Pancreas (tissue), 10 donors: ENCODE measurements at regions not wholly inside any gene's neighbourhood (a gene's known extent, or its start where the extent isn't known, plus 50 kb on each side); places are given as distances from the start of the nearest gene placed in this dataset.

ENCODE experiments used
- ATAC-seq, 4 donors: fragments of 200-7000 bp; cut with Tn5 transposase; one replicate each; pipeline versions ENCODE4 v1.8.0 to v1.9.1; 2020; ENCODE audit warnings: mild to moderate bottlenecking in 4 of 4, moderate library complexity in 4 of 4
- DNase-seq, 6 donors: peaks; one replicate each; pipeline ENCODE4 v3.0.0-alpha.2; 2020
- FAIRE-seq: peaks from 2 replicates; lab custom pipeline; 2012; peaks lifted over from hg19 to GRCh38; lab: Jason Lieb, UNC
- H3K27ac ChIP-seq, 4 donors: fragments of 200-600 bp; sonication (generic); 1 replicate in 3 of 4; 2 replicates in 1 of 4; pipeline versions ENCODE4 v1.5.0 to v1.8.0; 2020
- H3K27me3 ChIP-seq, 4 donors: fragments of 200-600 bp; one replicate each; pipeline ENCODE4 v1.8.0; 2021
- H3K36me3 ChIP-seq, 3 donors: fragments of 200-600 bp; sonication (generic) in 1 of 3; one replicate each; pipeline versions ENCODE4 v1.5.0 to v1.8.0; 2020 to 2021
- H3K4me1 ChIP-seq, 3 donors: fragments of 200-600 bp; one replicate each; pipeline ENCODE4 v1.8.0; 2021
- H3K4me3 ChIP-seq, 4 donors: fragments of 200-600 bp; sonication (generic) in 2 of 4; one replicate each; pipeline versions ENCODE4 v1.5.0 to v1.8.0; 2020 to 2021
- H3K9me3 ChIP-seq, 4 donors: fragments of 200-600 bp; one replicate each; pipeline ENCODE4 v1.8.0; 2021
- WGBS, 2 donors: extraction: QIAGEN DNeasy Blood & Tissue Kit; methylation state at CpG; one replicate each; pipeline ENCODE4 v1.1.7; 2013; 5-methylcytosine and 5-hydroxymethylcytosine counted together
- intact Hi-C, 3 donors: fragments of 100-400 bp; cut with DNase I; formaldehyde crosslinking; loops; one replicate each; pipeline versions ENCODE4 v1.11.1 to v1.14.2; 2022
- TF ChIP-seq, protein P1 (sequence below), 4 donors: fragments of 200-600 bp; sonication (generic) in 3 of 4; IDR thresholded peaks; one replicate each; pipeline versions ENCODE4 v1.5.0 to v1.8.0; 2021; ENCODE audit warnings: antibody characterized with exemption in 4 of 4
- donor health status: healthy with polysubstance abuse.
- donor health status: DM: no; HTN: no; CAD: no; lungs with moderate emphysema.
- donor health status: DM: no; HTN: no; CAD: no.
- donor health status: control.
- donor health status: control.
- donor health status: Bipolar disorder and iron deficiency.
- donor health status: DM: yes; HTN: yes; CAD: no.
- donor health status: DM: no; HTN: no; CAD: no.
- donor health status: DM: no; HTN: no; CAD: no.
- donor health status: DM: yes; HTN: yes; CAD: no.

DNA sequence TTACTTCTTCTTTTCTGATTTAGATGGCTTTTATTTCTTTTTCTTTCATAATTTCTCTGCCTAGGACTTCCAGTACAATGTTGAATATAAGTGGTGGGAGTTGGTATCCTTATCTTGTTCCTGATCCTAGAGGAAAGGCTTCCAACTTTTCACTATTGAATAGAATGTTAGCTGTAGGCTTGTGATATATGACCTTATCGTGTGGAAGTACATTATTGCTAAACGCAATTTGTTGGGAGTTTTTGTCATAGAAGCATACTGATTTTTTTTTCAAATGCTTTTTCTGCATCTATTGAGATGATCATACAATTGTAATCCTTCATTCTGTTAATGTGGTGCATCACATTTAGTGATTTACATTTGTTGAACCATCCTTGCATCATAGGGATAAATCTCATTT lies 79.5 kb downstream of the FASLG start:
- no peak for ATAC-seq
- Histone ChIP-seq H3K9me3 (no peaks in the 10 kb centered on the region), H3K4me1 (peaks cover 0 to 4% (median 0%) of the 10 kb centered on the region in 3 donors), H3K27me3 (no peaks in the 10 kb centered on the region), H3K36me3 (no peaks in the 10 kb centered on the region), H3K4me3 (no peak overlapping the region), H3K27ac (no peak overlapping the region)
- 78 to 90% methylated on average over 2 of the region's 2 CpGs for WGBS, 2 donors
- TF ChIP-seq, protein P1, sequence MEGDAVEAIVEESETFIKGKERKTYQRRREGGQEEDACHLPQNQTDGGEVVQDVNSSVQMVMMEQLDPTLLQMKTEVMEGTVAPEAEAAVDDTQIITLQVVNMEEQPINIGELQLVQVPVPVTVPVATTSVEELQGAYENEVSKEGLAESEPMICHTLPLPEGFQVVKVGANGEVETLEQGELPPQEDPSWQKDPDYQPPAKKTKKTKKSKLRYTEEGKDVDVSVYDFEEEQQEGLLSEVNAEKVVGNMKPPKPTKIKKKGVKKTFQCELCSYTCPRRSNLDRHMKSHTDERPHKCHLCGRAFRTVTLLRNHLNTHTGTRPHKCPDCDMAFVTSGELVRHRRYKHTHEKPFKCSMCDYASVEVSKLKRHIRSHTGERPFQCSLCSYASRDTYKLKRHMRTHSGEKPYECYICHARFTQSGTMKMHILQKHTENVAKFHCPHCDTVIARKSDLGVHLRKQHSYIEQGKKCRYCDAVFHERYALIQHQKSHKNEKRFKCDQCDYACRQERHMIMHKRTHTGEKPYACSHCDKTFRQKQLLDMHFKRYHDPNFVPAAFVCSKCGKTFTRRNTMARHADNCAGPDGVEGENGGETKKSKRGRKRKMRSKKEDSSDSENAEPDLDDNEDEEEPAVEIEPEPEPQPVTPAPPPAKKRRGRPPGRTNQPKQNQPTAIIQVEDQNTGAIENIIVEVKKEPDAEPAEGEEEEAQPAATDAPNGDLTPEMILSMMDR (IDR thresholded peaks at IDR 0.05), result no peak
- no peak for DNase-seq
- FAIRE-seq, result no peak
- intact Hi-C loops, result no loop called here

DNA sequence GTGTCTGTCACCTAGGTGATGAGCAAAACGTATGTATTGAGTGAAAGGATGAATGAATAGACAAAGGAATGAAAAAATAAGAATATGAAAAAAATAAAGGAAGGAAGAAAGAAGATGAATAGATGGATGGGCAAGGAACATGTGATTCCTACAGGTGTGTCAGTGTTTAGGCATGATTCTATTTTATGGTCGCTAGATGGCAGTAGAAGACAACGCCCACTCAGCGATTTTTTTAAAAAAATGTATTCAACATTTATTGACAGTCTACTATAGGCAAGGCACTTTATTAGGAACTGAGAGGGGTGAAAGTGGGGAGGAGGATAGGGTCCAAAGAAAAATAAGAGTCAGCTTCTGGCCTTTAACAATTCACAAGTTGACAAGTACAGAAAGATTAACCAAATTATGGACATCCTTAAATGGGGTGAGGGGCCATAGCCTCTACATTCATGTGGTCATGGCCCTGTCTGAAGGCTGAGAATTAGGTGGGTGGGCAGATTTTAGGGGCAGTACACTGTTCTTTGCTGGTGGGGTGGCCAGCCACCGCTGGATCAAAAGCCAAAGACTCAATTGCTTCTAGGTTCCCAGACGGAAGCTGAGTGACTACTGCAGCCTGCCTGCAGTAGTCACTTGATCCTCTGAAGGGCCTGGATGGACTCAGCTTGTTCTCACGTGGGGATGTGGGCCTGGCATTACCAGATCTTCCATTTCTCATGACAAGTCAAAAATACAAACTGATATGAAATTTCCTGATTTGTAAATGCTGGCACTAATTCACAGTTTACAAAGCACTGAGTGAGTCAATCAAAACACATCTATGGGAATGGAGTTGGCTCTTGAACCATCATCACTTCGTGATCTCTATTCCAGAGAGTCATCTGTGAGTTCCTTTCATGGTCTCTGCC lies 83.9 kb downstream of the FASLG start:
- TF ChIP-seq, protein P1 (IDR thresholded peaks at IDR 0.05), result peak; percentile 22 to 73 (median 64)
- peak; percentile 66 for FAIRE-seq
- no peak overlapping the region for H3K27ac ChIP-seq
- H3K9me3 ChIP-seq, result no peaks in the 10 kb centered on the region
- no peaks in the 10 kb centered on the region for H3K36me3 ChIP-seq
- intact Hi-C loops, result loop anchor here in 1 of 3 donors (10.0 kb wide), 1 partner anchor 462 kb away; the partner anchor contains the start of gene TNFSF4
- H3K27me3 ChIP-seq, result no peaks in the 10 kb centered on the region
- no peak for DNase-seq
- ATAC-seq, result peak in 3 of 4 donors; percentile 42 to 69 (median 64)
- H3K4me1 ChIP-seq, result no peaks in the 10 kb centered on the region
- WGBS, 2 donors, result 13 to 20% methylated on average over 8 of the region's 8 CpGs
- no peak overlapping the region for H3K4me3 ChIP-seq

DNA sequence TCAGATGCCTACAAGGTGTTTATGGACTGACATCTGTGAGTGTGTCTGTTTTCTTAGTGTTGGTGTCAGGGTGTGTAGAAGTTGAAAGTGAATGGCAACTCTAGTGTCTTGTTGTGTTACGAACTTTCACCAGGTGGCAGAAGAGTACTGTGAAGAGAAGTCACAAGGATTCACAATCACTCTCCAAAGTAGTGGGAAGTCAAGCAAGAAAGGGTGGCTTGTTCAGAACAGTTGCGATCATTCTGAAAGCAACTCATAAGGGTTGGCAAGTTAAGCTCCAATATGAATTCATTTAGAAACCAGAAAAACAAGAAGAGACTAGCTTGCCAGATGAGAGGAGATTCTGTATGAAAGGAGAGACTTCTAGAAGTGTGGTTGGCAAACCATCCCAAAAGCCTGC lies 86.1 kb downstream of the FASLG start:
- Histone ChIP-seq H3K9me3 (no peaks in the 10 kb centered on the region), H3K27me3 (no peaks in the 10 kb centered on the region), H3K36me3 (no peaks in the 10 kb centered on the region), H3K27ac (no peak overlapping the region), H3K4me1 (no peaks in the 10 kb centered on the region), H3K4me3 (no peak overlapping the region)
- no peak for FAIRE-seq
- peak in 1 of 6 donors; percentile 14 for DNase-seq
- WGBS, 2 donors, result 13 to 23% methylated on average over 2 of the region's 2 CpGs
- peak; percentile 43 to 86 (median 80) for ATAC-seq
- TF ChIP-seq, protein P1 (IDR thresholded peaks at IDR 0.05), result peak in 2 of 4 donors; percentile 25 to 31
- intact Hi-C loops, result loop anchor here in 1 of 3 donors (10.0 kb wide), 1 partner anchor 460 kb away; the partner anchor contains the start of gene TNFSF4

- Histone ChIP-seq H3K36me3 (no peaks in the 10 kb centered on the region), H3K4me3 (no peak overlapping the region), H3K27ac (peak overlapping the region in 1 of 4 donors; percentile 33), H3K9me3 (no peaks in the 10 kb centered on the region), H3K4me1 (no peaks in the 10 kb centered on the region), H3K27me3 (no peaks in the 10 kb centered on the region)
- ATAC-seq (peak; percentile 68 to 91 (median 83)), DNase-seq (peak in 1 of 6 donors; percentile 27), FAIRE-seq (no peak)
- WGBS, 2 donors, result 55 to 68% methylated on average over 3 of the region's 3 CpGs
- intact Hi-C loops, result loop anchor here in 1 of 3 donors (10.0 kb wide), 1 partner anchor 458 kb away; the partner anchor contains the start of gene TNFSF4
- TF ChIP-seq, protein P1 (IDR thresholded peaks at IDR 0.05), result no peak
These were observed 87.4 kb downstream of the FASLG start for GRCh38 chr1:172746091-172746949.
